ENCODE measurements at regions not wholly inside any gene's neighbourhood (a gene's known extent, or its start where the extent isn't known, plus 50 kb on each side); places are given as distances from the start of the nearest gene placed in this dataset.

DNA sequence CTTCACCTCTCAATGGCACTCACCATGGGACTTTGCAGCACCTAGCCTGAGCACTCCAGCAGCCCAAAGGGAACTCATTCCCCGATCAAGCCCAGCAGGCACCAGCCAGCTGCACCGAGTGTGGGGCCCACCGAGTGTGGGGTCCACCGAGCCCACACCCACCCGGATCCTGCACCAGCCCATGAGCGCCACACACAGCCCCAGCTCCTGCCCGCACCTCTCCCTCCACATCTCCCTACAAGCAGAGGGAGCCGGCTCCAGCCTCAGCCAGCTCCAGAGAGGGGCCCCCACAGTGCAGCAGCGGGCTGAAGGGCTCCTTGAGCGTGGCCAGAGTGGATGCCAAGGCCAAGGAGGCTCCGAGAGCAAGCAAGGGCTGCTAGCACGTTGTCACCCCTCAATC lies 1182.4 kb downstream of the HACE1 start:
- ChIA-PET CTCF (no interaction called here), POLR2A (no interaction called here)
- H3K4me3 Mint-ChIP-seq, result no peak overlapping the region
- ATAC-seq (no peak), DNase-seq (no peak)
- no peaks in the 10 kb centered on the region for H3K27me3 Mint-ChIP-seq
- no peak overlapping the region for H3K27ac Mint-ChIP-seq
- H3K4me1 Mint-ChIP-seq (ENCODE audit: low read depth), result no peaks in the 10 kb centered on the region
- intact Hi-C loops (cut with micrococcal nuclease), result no loop called here
- H3K36me3 Mint-ChIP-seq (ENCODE audit: low read depth), result no peaks in the 10 kb centered on the region
- peaks cover 1% of the 10 kb centered on the region for H3K9me3 Mint-ChIP-seq
- TF ChIP-seq, protein P1, sequence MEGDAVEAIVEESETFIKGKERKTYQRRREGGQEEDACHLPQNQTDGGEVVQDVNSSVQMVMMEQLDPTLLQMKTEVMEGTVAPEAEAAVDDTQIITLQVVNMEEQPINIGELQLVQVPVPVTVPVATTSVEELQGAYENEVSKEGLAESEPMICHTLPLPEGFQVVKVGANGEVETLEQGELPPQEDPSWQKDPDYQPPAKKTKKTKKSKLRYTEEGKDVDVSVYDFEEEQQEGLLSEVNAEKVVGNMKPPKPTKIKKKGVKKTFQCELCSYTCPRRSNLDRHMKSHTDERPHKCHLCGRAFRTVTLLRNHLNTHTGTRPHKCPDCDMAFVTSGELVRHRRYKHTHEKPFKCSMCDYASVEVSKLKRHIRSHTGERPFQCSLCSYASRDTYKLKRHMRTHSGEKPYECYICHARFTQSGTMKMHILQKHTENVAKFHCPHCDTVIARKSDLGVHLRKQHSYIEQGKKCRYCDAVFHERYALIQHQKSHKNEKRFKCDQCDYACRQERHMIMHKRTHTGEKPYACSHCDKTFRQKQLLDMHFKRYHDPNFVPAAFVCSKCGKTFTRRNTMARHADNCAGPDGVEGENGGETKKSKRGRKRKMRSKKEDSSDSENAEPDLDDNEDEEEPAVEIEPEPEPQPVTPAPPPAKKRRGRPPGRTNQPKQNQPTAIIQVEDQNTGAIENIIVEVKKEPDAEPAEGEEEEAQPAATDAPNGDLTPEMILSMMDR (IDR thresholded peaks at IDR 0.05), result no peak

DNA sequence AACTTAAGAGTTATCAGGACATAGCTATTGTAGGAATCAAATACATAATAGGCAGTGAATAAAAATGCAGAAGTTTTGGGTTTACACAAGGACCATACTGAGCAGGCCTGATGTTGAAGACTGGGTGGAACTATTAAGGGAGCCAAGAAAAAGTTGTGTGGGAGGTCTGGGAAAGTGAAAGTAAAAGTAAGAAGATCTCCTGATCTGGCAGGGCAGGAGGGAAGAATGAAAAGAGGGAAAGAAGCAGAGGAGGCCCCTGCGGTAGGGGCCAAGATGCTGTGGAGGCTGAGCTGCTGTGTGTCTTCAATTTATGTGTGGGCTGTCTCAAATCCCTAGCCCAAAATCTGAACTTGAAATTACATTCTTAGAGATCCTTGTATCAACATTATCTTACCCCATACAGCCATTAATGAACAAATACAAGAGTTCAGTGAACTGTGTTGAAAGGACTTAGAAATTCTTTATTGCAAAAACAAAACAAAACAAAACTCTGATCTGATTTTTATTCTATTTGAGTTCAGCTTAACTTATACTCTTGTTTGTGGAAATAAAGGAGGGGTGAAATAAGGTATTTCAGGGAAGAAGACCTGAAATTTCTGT lies 1183.8 kb downstream of the HACE1 start:
- ATAC-seq, result no peak
- no peaks in the 10 kb centered on the region for H3K36me3 Mint-ChIP-seq (ENCODE audit: low read depth)
- peaks cover 1% of the 10 kb centered on the region for H3K9me3 Mint-ChIP-seq
- DNase-seq, result no peak
- intact Hi-C loops (cut with micrococcal nuclease), result no loop called here
- ChIA-PET POLR2A (no interaction called here), CTCF (no interaction called here)
- no peaks in the 10 kb centered on the region for H3K27me3 Mint-ChIP-seq
- TF ChIP-seq, protein P1 (IDR thresholded peaks at IDR 0.05), result no peak
- H3K4me3 Mint-ChIP-seq, result no peak overlapping the region
- no peaks in the 10 kb centered on the region for H3K4me1 Mint-ChIP-seq (ENCODE audit: low read depth)
- H3K27ac Mint-ChIP-seq, result no peak overlapping the region

DNA sequence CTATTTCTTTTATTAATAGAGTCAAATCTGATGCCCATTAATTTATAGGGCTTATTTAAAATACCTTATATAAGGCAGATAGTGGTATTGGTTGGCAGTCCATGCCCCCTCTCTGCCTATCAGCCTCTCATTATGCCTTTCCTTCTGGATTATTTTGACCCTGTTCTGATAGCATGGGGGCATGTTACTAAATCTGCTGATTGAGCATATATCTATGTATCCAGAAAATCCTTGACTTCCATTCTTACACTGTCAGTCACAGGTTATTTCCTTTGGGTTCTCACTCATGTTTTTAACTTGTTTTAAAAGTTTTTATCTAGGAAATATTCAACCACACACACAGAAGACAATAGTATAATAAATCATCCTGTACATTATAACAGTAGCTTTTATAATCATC lies 1184.9 kb downstream of the HACE1 start:
- no peaks in the 10 kb centered on the region for H3K27me3 Mint-ChIP-seq
- peaks cover 1% of the 10 kb centered on the region for H3K9me3 Mint-ChIP-seq
- H3K27ac Mint-ChIP-seq, result no peak overlapping the region
- POLR2A ChIA-PET, result no interaction called here
- H3K4me3 Mint-ChIP-seq, result no peak overlapping the region
- DNase-seq, result no peak
- TF ChIP-seq, protein P1 (IDR thresholded peaks at IDR 0.05), result no peak
- no peaks in the 10 kb centered on the region for H3K4me1 Mint-ChIP-seq (ENCODE audit: low read depth)
- CTCF ChIA-PET, result no interaction called here
- intact Hi-C loops (cut with micrococcal nuclease), result no loop called here
- H3K36me3 Mint-ChIP-seq (ENCODE audit: low read depth), result no peaks in the 10 kb centered on the region
- no peak for ATAC-seq

DNA sequence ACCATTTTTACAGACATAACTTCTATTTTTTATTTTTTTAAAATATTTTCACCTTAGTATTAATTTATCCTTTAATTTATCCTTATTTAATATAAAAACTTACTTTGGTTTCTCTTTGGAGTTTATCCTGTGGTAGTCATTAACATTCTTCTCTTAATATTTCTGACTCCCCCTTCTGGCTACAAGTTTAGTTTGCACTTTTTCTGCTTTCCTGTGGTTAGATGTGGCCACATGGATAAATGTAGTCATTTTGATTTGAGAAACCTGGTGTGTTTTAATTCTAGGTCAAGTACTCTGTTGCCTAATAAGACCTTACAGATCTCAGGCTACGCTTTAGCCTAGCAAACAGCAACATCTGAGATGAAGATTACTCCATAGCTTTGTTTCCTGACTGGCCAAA lies 1187.5 kb downstream of the HACE1 start:
- Mint-ChIP-seq H3K4me3 (no peak overlapping the region), H3K27ac (no peak overlapping the region), H3K9me3 (peaks cover 1% of the 10 kb centered on the region), H3K36me3 (ENCODE audit: low read depth) (no peaks in the 10 kb centered on the region), H3K4me1 (ENCODE audit: low read depth) (no peaks in the 10 kb centered on the region), H3K27me3 (no peaks in the 10 kb centered on the region)
- DNase-seq (no peak), ATAC-seq (no peak)
- POLR2A ChIA-PET, result interaction anchor here (1.0 kb wide), 1 partner anchor 31 kb away, joined by 3 read pairs; no protein-coding TSS in a partner anchor
- TF ChIP-seq, protein P1 (IDR thresholded peaks at IDR 0.05), result no peak
- CTCF ChIA-PET, result no interaction called here
- intact Hi-C loops (cut with micrococcal nuclease), result no loop called here

DNA sequence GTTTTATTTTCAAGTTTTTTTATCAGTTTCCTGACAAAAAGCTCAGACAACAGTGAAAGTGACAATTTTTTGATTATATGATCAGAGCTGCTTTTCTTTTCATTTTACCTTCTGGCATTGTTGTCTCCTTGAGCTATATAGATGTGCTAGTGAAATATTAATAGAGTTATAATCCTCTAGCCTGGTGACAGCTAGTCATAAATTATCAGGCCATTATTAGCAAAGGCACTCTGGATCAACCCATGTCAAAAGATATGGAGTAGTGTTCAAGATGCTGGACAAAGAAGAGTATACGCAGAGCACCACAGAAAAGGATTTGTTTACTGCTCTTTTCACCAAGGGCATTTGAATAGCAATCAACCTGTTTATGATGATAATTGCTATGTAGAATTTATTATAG lies 1230.1 kb downstream of the HACE1 start:
- intact Hi-C loops (cut with micrococcal nuclease), result no loop called here
- ATAC-seq (no peak), DNase-seq (no peak)
- no peaks in the 10 kb centered on the region for H3K27me3 Mint-ChIP-seq
- TF ChIP-seq, protein P1 (IDR thresholded peaks at IDR 0.05), result no peak
- H3K4me1 Mint-ChIP-seq (ENCODE audit: low read depth), result no peaks in the 10 kb centered on the region
- H3K36me3 Mint-ChIP-seq (ENCODE audit: low read depth), result no peaks in the 10 kb centered on the region
- H3K9me3 Mint-ChIP-seq, result peaks cover 3% of the 10 kb centered on the region
- POLR2A ChIA-PET, result no interaction called here
- CTCF ChIA-PET, result no interaction called here
- no peak overlapping the region for H3K27ac Mint-ChIP-seq
- H3K4me3 Mint-ChIP-seq, result no peak overlapping the region

Measured in activated CD8-positive, alpha-beta T cell treated with anti-CD3 and anti-CD28 coated beads for 36 hours (primary cell).